A673 (cell line): ENCODE measurements at regions not wholly inside any gene's neighbourhood (a gene's known extent, or its start where the extent isn't known, plus 50 kb on each side); places are given as distances from the start of the nearest gene placed in this dataset.

Experiments used
- BruUV-seq: library from RNA; stranded (reverse); fragments of 400-500 nt; replicated peaks from 2 replicates; lab custom pipeline; 2021; lab: Mats Ljungman, UMichigan
- CTCF ChIA-PET: fragments of 300-600 bp; sonication (Branson Sonifier 250); formaldehyde crosslinking; loops from one replicate; lab custom pipeline; 2022; ENCODE audit warnings: antibody characterized with exemption; lab: Charles Lee
- POLR2A ChIA-PET: fragments of 300-600 bp; sonication (Branson Sonifier 250); formaldehyde crosslinking; loops from one replicate; lab custom pipeline; 2022; ENCODE audit warnings: antibody characterized with exemption; ENCODE audit not compliant: low non-redundant PET; lab: Charles Lee
- DNase-seq: peaks from one replicate; pipeline ENCODE4 v3.0.0-alpha.2; 2015; ENCODE audit warnings: low spot score
- H3K27ac ChIP-seq: fragments of 200-600 bp; sonication (generic); 2 replicates; pipeline ENCODE4 v1.5.1; 2016; ENCODE audit warnings: mixed run types, low read depth, mild to moderate bottlenecking, mixed read lengths, antibody characterized with exemption, low read length; ENCODE audit not compliant: poor library complexity, severe bottlenecking
- H3K27me3 ChIP-seq: fragments of 200-600 bp; sonication (generic); replicated peaks from 2 replicates; pipeline ENCODE4 v1.6.1; 2017; ENCODE audit warnings: mixed run types, low read depth, mild to moderate bottlenecking, mixed read lengths, antibody characterized with exemption, low read length; ENCODE audit not compliant: insufficient read depth, poor library complexity
- H3K36me3 ChIP-seq: fragments of 200-600 bp; sonication (generic); 2 replicates; pipeline ENCODE4 v1.6.1; 2016; ENCODE audit warnings: mixed run types, mild to moderate bottlenecking, mixed read lengths, antibody characterized with exemption, low read length; ENCODE audit not compliant: insufficient read depth, poor library complexity, severe bottlenecking
- H3K4me1 ChIP-seq: fragments of 200-600 bp; sonication (generic); 2 replicates; pipeline ENCODE4 v1.6.1; 2017; ENCODE audit warnings: mixed run types, mild to moderate bottlenecking, mixed read lengths, antibody characterized with exemption, low read length; ENCODE audit not compliant: insufficient read depth, poor library complexity, severe bottlenecking
- H3K4me3 ChIP-seq: fragments of 200-600 bp; sonication (generic); 2 replicates; pipeline ENCODE4 v1.5.1; 2016; ENCODE audit warnings: low read depth, mixed run types, mild to moderate bottlenecking, mixed read lengths, low read length; ENCODE audit not compliant: poor library complexity, severe bottlenecking
- H3K9me3 ChIP-seq: fragments of 200-600 bp; sonication (generic); 2 replicates; pipeline ENCODE4 v1.6.1; 2016; ENCODE audit warnings: mixed run types, low read depth, mild to moderate bottlenecking, mixed read lengths, antibody characterized with exemption, low read length; ENCODE audit not compliant: poor library complexity, severe bottlenecking
- EZH2 ChIP-seq: fragments of 200-600 bp; sonication (generic); IDR thresholded peaks from 2 replicates; pipeline ENCODE4 v1.6.1; 2017; ENCODE audit warnings: borderline replicate concordance, low read depth, mild to moderate bottlenecking, mixed read lengths, antibody characterized with exemption, low read length; ENCODE audit not compliant: poor library complexity, severe bottlenecking
- intact Hi-C: fragments of 100-400 bp; cut with micrococcal nuclease; formaldehyde crosslinking; loops from one replicate; pipeline ENCODE4 v1.10.0; 2022; ENCODE audit not compliant: unreplicated experiment
- TF ChIP-seq, protein P1 (sequence below): fragments of 300-800, 200-600 bp; sonication (generic); conservative IDR thresholded peaks from 2 replicates; pipeline ENCODE4 v1.5.1; 2017; ENCODE audit warnings: low read depth, mild to moderate bottlenecking, antibody characterized with exemption, low read length, moderate library complexity, mixed read lengths

DNA sequence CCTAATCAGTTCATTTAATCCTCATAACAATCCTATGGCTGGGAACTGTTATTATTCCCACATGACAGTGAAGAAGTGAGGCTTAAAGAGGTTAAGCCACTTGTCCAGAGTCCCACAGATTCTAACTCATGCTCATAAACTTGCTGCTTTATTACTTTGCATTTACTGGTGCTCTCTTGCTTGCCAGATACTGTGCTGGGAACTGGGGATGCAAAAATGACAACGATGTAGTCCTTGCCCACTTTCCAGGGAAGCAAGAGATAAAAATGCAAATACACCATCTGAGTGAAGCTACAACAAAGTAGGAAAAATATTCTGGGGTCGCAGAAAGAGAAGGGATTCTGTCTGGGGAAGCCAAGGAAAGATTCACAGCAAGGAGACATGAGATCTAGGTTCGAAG is 335.0 kb downstream of the VPS13C start:
- H3K27ac ChIP-seq, result no peak overlapping the region
- ChIA-PET POLR2A (no interaction called here), CTCF (no interaction called here)
- no peak overlapping the region for H3K4me3 ChIP-seq
- no peak for TF ChIP-seq EZH2
- TF ChIP-seq, protein P1, sequence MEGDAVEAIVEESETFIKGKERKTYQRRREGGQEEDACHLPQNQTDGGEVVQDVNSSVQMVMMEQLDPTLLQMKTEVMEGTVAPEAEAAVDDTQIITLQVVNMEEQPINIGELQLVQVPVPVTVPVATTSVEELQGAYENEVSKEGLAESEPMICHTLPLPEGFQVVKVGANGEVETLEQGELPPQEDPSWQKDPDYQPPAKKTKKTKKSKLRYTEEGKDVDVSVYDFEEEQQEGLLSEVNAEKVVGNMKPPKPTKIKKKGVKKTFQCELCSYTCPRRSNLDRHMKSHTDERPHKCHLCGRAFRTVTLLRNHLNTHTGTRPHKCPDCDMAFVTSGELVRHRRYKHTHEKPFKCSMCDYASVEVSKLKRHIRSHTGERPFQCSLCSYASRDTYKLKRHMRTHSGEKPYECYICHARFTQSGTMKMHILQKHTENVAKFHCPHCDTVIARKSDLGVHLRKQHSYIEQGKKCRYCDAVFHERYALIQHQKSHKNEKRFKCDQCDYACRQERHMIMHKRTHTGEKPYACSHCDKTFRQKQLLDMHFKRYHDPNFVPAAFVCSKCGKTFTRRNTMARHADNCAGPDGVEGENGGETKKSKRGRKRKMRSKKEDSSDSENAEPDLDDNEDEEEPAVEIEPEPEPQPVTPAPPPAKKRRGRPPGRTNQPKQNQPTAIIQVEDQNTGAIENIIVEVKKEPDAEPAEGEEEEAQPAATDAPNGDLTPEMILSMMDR, result no peak
- H3K9me3 ChIP-seq, result no peaks in the 10 kb centered on the region
- no peaks in the 10 kb centered on the region for H3K36me3 ChIP-seq
- DNase-seq, result no peak
- intact Hi-C loops, result no loop called here
- no TSS peak for BruUV-seq
- H3K27me3 ChIP-seq, result no peaks in the 10 kb centered on the region
- no peaks in the 10 kb centered on the region for H3K4me1 ChIP-seq

DNA sequence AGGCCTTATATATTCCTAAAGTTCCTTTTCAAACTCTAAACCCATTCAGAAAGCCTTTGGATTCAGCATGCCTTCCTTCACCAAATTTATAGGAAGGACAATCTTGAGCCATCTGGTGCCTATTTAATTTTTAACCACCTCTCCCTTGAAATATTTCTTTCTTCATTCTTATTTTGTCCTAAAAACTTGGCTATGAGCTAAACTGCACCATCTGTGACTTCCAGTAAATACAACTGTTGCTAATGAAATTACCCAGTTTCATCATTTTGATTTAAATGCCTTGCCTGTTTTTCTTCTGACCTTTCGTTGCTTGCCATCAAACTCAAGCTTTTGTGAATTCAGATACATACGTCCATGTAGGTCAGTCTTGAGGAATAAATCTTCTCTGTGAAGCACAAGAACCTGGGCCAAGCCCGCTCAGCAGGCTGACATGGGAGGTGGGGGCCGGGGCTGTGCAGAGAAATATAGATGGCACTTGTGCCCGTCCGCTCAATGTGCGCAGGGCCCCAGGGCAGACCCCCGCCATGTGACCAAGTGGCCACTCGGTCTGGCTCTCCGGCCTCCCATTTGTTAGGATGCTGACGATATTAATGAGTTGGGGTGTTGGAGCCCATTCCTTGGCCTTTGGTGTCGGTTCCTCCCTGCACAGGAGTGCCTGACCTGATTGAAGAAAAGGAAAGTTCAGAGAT is 335.9 kb downstream of the VPS13C start:
- BruUV-seq, result no TSS peak
- CTCF ChIA-PET, result no interaction called here
- no peaks in the 10 kb centered on the region for H3K27me3 ChIP-seq
- DNase-seq, result no peak
- no peak overlapping the region for H3K27ac ChIP-seq
- H3K4me1 ChIP-seq, result no peaks in the 10 kb centered on the region
- no peaks in the 10 kb centered on the region for H3K9me3 ChIP-seq
- TF ChIP-seq EZH2, result no peak
- TF ChIP-seq, protein P1, result no peak
- intact Hi-C loops, result no loop called here
- no peaks in the 10 kb centered on the region for H3K36me3 ChIP-seq
- H3K4me3 ChIP-seq, result no peak overlapping the region
- POLR2A ChIA-PET, result no interaction called here

DNA sequence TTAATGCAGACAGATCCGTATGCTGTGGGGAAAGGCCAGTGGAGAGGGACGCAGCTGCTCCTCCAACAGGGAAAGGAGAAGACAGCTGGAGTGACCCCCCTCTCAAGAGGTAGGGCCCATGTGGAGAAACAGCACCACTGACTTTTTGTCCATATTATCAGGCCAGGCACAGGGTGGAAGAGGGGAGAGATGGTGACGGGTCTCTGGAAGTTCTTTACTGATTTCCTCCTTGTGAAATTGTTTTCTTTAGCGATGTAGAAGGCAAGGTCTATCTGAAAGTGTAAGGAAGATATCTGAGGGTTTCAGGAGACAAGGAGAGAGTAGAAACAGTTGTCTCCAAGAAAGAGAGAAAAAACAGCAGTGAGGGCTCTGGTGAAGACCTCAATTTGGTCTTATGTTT is 338.8 kb downstream of the VPS13C start:
- POLR2A ChIA-PET, result no interaction called here
- Histone ChIP-seq H3K9me3 (no peaks in the 10 kb centered on the region), H3K36me3 (no peaks in the 10 kb centered on the region), H3K4me3 (no peak overlapping the region), H3K4me1 (no peaks in the 10 kb centered on the region), H3K27me3 (no peaks in the 10 kb centered on the region), H3K27ac (no peak overlapping the region)
- no TSS peak for BruUV-seq
- CTCF ChIA-PET, result no interaction called here
- TF ChIP-seq EZH2, result no peak
- TF ChIP-seq, protein P1, result no peak
- DNase-seq, result no peak
- intact Hi-C loops, result no loop called here
